Activated naive CD8-positive, alpha-beta T cell (primary cell): ENCODE measurements at regions not wholly inside any gene's neighbourhood (a gene's known extent, or its start where the extent isn't known, plus 50 kb on each side); places are given as distances from the start of the nearest gene placed in this dataset.

Source experiments
- H3K27ac Mint-ChIP-seq: one replicate; pipeline ENCODE4 v1.8.0; 2021; ENCODE audit warnings: mixed read lengths
- H3K27me3 Mint-ChIP-seq: one replicate; pipeline ENCODE4 v1.8.0; 2021; ENCODE audit warnings: mixed read lengths
- H3K36me3 Mint-ChIP-seq: one replicate; pipeline ENCODE4 v1.8.0; 2021; ENCODE audit warnings: mixed read lengths
- H3K4me1 Mint-ChIP-seq: one replicate; pipeline ENCODE4 v1.8.0; 2021; ENCODE audit warnings: low read depth, mixed read lengths
- H3K4me3 Mint-ChIP-seq: one replicate; pipeline ENCODE4 v1.8.0; 2021; ENCODE audit warnings: mild to moderate bottlenecking, mixed read lengths
- H3K9me3 Mint-ChIP-seq: one replicate; pipeline ENCODE4 v1.8.0; 2021; ENCODE audit warnings: low read depth, mixed read lengths

DNA sequence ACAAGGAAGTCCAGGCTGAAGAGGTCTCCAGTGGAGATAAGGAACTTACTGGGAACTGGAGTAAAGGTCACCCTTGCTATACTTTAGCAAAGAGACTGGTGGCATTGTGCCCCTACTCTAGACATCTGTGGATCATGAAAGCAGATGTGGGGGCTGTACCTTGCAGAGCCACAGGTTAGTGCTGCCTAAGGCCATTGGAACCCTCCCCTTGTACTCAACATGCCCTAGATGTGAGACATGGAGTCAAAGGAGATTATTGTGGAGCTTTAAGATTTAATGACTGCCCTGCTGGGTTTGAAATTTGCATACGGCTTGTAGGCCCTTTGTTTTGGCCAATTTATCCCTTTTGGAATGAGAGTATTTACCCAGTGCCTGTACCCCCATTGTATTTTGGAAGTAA is 397.3 kb upstream of the GRIN3A start:
- Mint-ChIP-seq H3K4me1 (no peaks in the 10 kb centered on the region), H3K27me3 (no peaks in the 10 kb centered on the region), H3K36me3 (no peaks in the 10 kb centered on the region), H3K27ac (no peak overlapping the region), H3K9me3 (no peaks in the 10 kb centered on the region), H3K4me3 (no peak overlapping the region)

DNA sequence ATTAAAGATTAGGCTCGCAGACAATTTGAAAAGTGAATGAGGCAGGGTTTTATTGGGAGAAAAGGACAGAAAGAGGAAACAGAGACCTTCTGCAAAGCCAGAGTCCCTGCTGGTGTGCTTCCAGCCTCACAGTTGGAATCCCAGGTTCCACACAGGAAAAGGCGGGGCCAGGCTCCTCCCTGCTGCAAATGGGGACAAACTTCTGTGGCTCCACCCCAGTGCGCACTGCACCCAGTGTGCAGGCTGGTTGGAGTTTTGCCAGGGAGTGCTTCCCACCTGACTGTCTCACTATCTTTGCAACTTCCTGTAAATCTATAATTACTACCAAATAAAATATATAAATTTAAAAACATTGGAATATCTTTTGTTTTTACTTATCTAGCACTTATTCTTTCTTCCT is 386.0 kb upstream of the GRIN3A start:
- no peaks in the 10 kb centered on the region for H3K36me3 Mint-ChIP-seq
- no peak overlapping the region for H3K4me3 Mint-ChIP-seq
- no peaks in the 10 kb centered on the region for H3K4me1 Mint-ChIP-seq
- no peak overlapping the region for H3K27ac Mint-ChIP-seq
- H3K9me3 Mint-ChIP-seq: no peaks in the 10 kb centered on the region
- H3K27me3 Mint-ChIP-seq: no peaks in the 10 kb centered on the region

- Mint-ChIP-seq H3K36me3 (no peaks in the 10 kb centered on the region), H3K4me3 (no peak overlapping the region), H3K9me3 (peaks cover 8% of the 10 kb centered on the region), H3K27ac (no peak overlapping the region), H3K27me3 (no peaks in the 10 kb centered on the region), H3K4me1 (no peaks in the 10 kb centered on the region)
These were observed 376.1 kb upstream of the GRIN3A start for GRCh38 chr9:102114557-102114956.

DNA sequence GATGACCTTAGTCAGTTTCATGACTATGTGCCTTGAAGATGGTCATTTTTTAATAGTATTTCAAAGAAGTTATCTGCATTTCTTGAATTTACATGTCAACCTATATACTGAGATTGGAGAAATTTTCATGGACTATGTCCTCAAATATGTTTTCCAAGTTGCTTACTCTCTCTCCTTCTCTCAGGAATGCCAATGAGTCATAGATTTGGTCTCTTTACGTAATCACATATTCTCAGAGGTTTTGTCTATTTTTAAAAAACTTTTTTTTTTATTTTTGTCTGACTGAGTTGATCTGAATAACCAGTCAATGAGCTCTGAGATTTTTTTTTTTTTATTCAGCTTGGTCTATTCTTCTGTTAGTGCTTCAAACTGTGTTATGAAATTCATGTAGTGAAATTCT is 374.7 kb upstream of the GRIN3A start:
- Mint-ChIP-seq H3K4me3 (no peak overlapping the region), H3K9me3 (peaks cover 4% of the 10 kb centered on the region), H3K36me3 (no peaks in the 10 kb centered on the region), H3K27me3 (no peaks in the 10 kb centered on the region), H3K4me1 (no peaks in the 10 kb centered on the region), H3K27ac (no peak overlapping the region)

- Mint-ChIP-seq H3K27ac (no peak overlapping the region), H3K36me3 (no peaks in the 10 kb centered on the region), H3K4me1 (no peaks in the 10 kb centered on the region), H3K9me3 (peaks cover 9% of the 10 kb centered on the region), H3K4me3 (no peak overlapping the region), H3K27me3 (no peaks in the 10 kb centered on the region)
These were observed 368.0 kb upstream of the GRIN3A start for GRCh38 chr9:102106439-102106838.

- Mint-ChIP-seq H3K4me3 (no peak overlapping the region), H3K36me3 (no peaks in the 10 kb centered on the region), H3K9me3 (peaks cover 5% of the 10 kb centered on the region), H3K4me1 (no peaks in the 10 kb centered on the region), H3K27ac (no peak overlapping the region), H3K27me3 (no peaks in the 10 kb centered on the region)
These were observed 363.3 kb upstream of the GRIN3A start for GRCh38 chr9:102101723-102102122.

DNA sequence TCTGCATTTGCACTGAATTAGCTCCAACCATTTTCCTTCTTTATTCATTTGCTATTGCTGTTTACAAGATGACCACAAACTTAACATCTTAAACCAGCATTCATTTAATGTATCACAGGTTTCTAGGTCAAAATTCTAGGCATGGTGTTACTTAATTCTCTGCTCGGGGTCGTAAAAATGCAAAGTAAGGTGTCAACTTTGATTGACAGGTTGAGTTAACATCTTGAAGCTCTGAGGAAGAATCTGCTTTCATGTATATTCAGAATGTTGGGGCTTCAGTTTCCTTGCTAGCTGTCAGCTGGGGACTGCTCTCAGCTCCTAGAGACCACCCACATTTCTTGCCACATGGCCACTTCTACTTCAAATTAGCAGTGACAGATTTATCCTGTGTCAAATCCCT is 348.7 kb upstream of the GRIN3A start:
- no peaks in the 10 kb centered on the region for H3K4me1 Mint-ChIP-seq
- no peaks in the 10 kb centered on the region for H3K27me3 Mint-ChIP-seq
- no peak overlapping the region for H3K4me3 Mint-ChIP-seq
- no peaks in the 10 kb centered on the region for H3K9me3 Mint-ChIP-seq
- no peak overlapping the region for H3K27ac Mint-ChIP-seq
- H3K36me3 Mint-ChIP-seq: no peaks in the 10 kb centered on the region

GRCh38 chr9:102085548-102085947 is 347.1 kb upstream of the GRIN3A start:
- no peaks in the 10 kb centered on the region for H3K27me3 Mint-ChIP-seq
- H3K9me3 Mint-ChIP-seq: no peaks in the 10 kb centered on the region
- H3K36me3 Mint-ChIP-seq: no peaks in the 10 kb centered on the region
- H3K4me3 Mint-ChIP-seq: no peak overlapping the region
- no peak overlapping the region for H3K27ac Mint-ChIP-seq
- no peaks in the 10 kb centered on the region for H3K4me1 Mint-ChIP-seq

GRCh38 chr9:102072059-102072764 is 333.8 kb upstream of the GRIN3A start:
- Mint-ChIP-seq H3K27ac (no peak overlapping the region), H3K9me3 (peaks cover 9% of the 10 kb centered on the region)

GRCh38 chr9:102069969-102070368 is 331.5 kb upstream of the GRIN3A start:
- H3K27me3 Mint-ChIP-seq: no peaks in the 10 kb centered on the region
- no peak overlapping the region for H3K4me3 Mint-ChIP-seq

More at GRCh38 chr9:102072059-102072764, 333.8 kb upstream of the GRIN3A start:
- Mint-ChIP-seq H3K4me1 (no peaks in the 10 kb centered on the region), H3K4me3 (no peak overlapping the region), H3K27me3 (peaks cover under 1% of the 10 kb centered on the region), H3K36me3 (no peaks in the 10 kb centered on the region)

GRCh38 chr9:102054811-102055210 is 316.4 kb upstream of the GRIN3A start:
- peaks cover 5% of the 10 kb centered on the region for H3K9me3 Mint-ChIP-seq
- H3K27me3 Mint-ChIP-seq: no peaks in the 10 kb centered on the region
- H3K27ac Mint-ChIP-seq: no peak overlapping the region
- H3K4me1 Mint-ChIP-seq: peaks cover 13% of the 10 kb centered on the region
- H3K4me3 Mint-ChIP-seq: no peak overlapping the region
- no peaks in the 10 kb centered on the region for H3K36me3 Mint-ChIP-seq

More at GRCh38 chr9:102069969-102070368, 331.5 kb upstream of the GRIN3A start:
- peaks cover 9% of the 10 kb centered on the region for H3K9me3 Mint-ChIP-seq
- no peak overlapping the region for H3K27ac Mint-ChIP-seq
- no peaks in the 10 kb centered on the region for H3K36me3 Mint-ChIP-seq
- H3K4me1 Mint-ChIP-seq: no peaks in the 10 kb centered on the region

DNA sequence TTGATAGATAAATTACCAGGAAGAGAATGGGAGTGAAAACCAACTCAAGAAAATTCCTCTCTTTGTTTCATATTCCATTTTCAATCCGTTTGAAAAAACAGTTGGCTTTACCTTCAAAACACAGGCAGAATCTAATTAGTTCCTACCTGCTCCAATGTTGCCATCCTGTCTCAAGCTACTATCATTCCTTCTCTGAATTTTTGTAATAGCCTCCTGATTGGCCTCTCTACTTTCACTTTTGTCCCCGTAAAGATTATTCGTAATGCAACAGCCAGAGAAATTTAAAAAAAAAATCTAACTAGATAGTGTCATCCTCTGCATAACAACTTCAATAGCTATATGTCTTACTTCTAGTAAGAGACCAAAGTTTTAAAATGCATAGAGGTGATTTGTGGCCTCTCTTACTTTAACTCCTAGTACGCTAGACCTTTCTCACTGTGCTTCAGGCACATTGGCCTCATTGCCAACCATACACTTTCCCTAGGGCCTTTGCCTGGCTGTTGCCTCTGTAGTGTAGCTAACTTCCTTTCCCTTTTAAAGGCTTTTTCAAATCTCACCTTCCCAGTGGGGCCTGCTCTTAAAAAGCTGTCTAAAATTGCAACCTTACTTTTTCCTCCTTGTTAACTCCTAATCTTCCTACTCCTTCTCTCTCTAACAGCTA is 311.3 kb upstream of the GRIN3A start:
- H3K4me1 Mint-ChIP-seq: peaks cover 19% of the 10 kb centered on the region
- H3K36me3 Mint-ChIP-seq: no peaks in the 10 kb centered on the region
- no peaks in the 10 kb centered on the region for H3K27me3 Mint-ChIP-seq
- peak overlapping the region; percentile 87 for H3K27ac Mint-ChIP-seq
- H3K4me3 Mint-ChIP-seq: peak overlapping the region; percentile 41
- peaks cover 5% of the 10 kb centered on the region for H3K9me3 Mint-ChIP-seq

DNA sequence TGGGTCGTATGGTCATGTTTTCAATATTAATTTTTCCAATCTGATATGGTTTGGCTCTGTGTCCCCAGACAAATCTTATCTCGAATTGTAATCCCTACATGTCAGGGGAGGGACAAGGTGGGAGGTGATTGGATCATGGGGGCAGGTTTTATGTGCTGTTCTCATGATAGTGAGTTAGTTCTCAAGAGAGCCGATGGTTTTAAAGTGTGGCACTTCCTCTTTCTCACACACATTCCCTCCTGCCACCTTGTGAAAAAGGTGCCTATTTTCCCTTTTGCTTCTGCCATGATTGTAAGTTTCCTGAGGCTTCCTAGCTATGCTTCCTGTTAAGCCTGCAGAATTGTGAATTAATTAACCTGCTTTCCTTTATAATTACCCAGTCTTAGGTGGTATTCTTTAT is 309.1 kb upstream of the GRIN3A start:
- no peak overlapping the region for H3K4me3 Mint-ChIP-seq
- H3K27me3 Mint-ChIP-seq: no peaks in the 10 kb centered on the region
- no peaks in the 10 kb centered on the region for H3K36me3 Mint-ChIP-seq
- H3K9me3 Mint-ChIP-seq: peaks cover 5% of the 10 kb centered on the region
- H3K27ac Mint-ChIP-seq: no peak overlapping the region
- H3K4me1 Mint-ChIP-seq: peaks cover 19% of the 10 kb centered on the region

GRCh38 chr9:102044133-102044532 is 305.7 kb upstream of the GRIN3A start:
- no peak overlapping the region for H3K27ac Mint-ChIP-seq
- H3K4me1 Mint-ChIP-seq: peaks cover 3% of the 10 kb centered on the region
- H3K9me3 Mint-ChIP-seq: no peaks in the 10 kb centered on the region
- no peaks in the 10 kb centered on the region for H3K27me3 Mint-ChIP-seq
- no peak overlapping the region for H3K4me3 Mint-ChIP-seq
- H3K36me3 Mint-ChIP-seq: no peaks in the 10 kb centered on the region

DNA sequence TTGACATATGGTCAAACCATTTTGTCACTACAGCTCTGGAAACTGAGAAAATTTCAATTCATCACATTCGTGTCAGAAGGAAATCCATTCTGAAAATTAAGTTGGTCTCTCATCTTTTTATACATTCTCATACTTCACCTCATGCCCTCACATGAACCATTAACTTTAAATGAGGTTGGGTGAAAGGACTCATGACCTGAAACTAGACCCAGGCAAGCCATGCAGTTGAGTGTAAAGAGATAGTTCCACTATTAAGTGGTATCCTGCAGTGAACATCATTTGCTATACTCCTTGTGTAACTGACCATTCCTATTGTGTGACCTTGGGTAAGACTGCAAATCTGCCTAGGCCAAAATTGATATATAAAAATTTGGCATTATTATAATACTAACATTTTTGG is 299.6 kb upstream of the GRIN3A start:
- H3K27ac Mint-ChIP-seq: no peak overlapping the region
- H3K36me3 Mint-ChIP-seq: no peaks in the 10 kb centered on the region
- H3K27me3 Mint-ChIP-seq: no peaks in the 10 kb centered on the region
- no peaks in the 10 kb centered on the region for H3K4me1 Mint-ChIP-seq
- no peak overlapping the region for H3K4me3 Mint-ChIP-seq
- H3K9me3 Mint-ChIP-seq: peaks cover 3% of the 10 kb centered on the region

- Mint-ChIP-seq H3K9me3 (peaks cover 3% of the 10 kb centered on the region), H3K27ac (no peak overlapping the region), H3K4me3 (no peak overlapping the region), H3K36me3 (no peaks in the 10 kb centered on the region), H3K27me3 (no peaks in the 10 kb centered on the region), H3K4me1 (no peaks in the 10 kb centered on the region)
These were observed 297.5 kb upstream of the GRIN3A start for GRCh38 chr9:102035929-102036328.
